Prostate gland (tissue), 2 donors: ENCODE measurements at regions not wholly inside any gene's neighbourhood (a gene's known extent, or its start where the extent isn't known, plus 50 kb on each side); places are given as distances from the start of the nearest gene placed in this dataset.

Source experiments
- DNase-seq: peaks from one replicate; pipeline ENCODE4 v3.0.0-alpha.2; 2019; ENCODE audit warnings: low spot score
- H3K27ac ChIP-seq, 2 donors: fragments of 200-600 bp; sonication (generic); 2 replicates each; pipeline ENCODE4 v1.5.1; 2017 to 2019
- H3K27me3 ChIP-seq: fragments of 200-600 bp; sonication (generic); replicated peaks from 2 replicates; pipeline ENCODE4 v1.5.1; 2019; ENCODE audit not compliant: insufficient read depth
- H3K36me3 ChIP-seq, 2 donors: fragments of 200-600 bp; sonication (generic); 1 replicate in 1 of 2; 2 replicates in 1 of 2; pipeline versions ENCODE4 v1.5.1 to v1.8.1; 2017 to 2019
- H3K4me1 ChIP-seq: fragments of 200-600 bp; sonication (generic); replicated peaks from 2 replicates; pipeline ENCODE4 v1.5.1; 2019
- H3K4me3 ChIP-seq, 2 donors: fragments of 200-600 bp; sonication (generic); 2 replicates each; pipeline ENCODE4 v1.5.1; 2017 to 2019
- H3K9me3 ChIP-seq: fragments of 200-600 bp; sonication (generic); 2 replicates; pipeline ENCODE4 v1.5.1; 2017
- CTCF ChIP-seq, 4 experiments: fragments of 200-600 bp in 2 of 4; fragments of 450-650 bp in 2 of 4; sonication (generic) in 2 of 4; IDR thresholded peaks; 1 replicate in 3 of 4; 2 replicates in 1 of 4; pipeline ENCODE4 v1.5.1; 2016 to 2019; ENCODE audit warnings: antibody characterized with exemption in 4 of 4, mild to moderate bottlenecking in 2 of 4, moderate library complexity in 2 of 4
- POLR2A ChIP-seq: fragments of 450-650 bp; IDR thresholded peaks from one replicate; pipeline ENCODE4 v1.6.1; 2016; ENCODE audit warnings: antibody characterized with exemption, mild to moderate bottlenecking
- POLR2AphosphoS5 ChIP-seq: sonication (generic); formaldehyde crosslinking; IDR thresholded peaks from one replicate; pipeline ENCODE4 v1.6.1; 2017; ENCODE audit warnings: antibody characterized with exemption
- WGBS: methylation state at CpG from one replicate; pipeline ENCODE4 v1.1.5; 2018; 5-methylcytosine and 5-hydroxymethylcytosine counted together
- intact Hi-C: fragments of 100-400 bp; cut with DNase I; formaldehyde crosslinking; loops from one replicate; pipeline ENCODE4 v1.14.2; 2022

GRCh38 chr3:72246685-72247084, 461.7 kb upstream of the PROK2 start:
- H3K4me1 ChIP-seq: no peaks in the 10 kb centered on the region
- H3K4me3 ChIP-seq: no peak overlapping the region
- TF ChIP-seq POLR2A (no peak), CTCF (IDR thresholded peaks at IDR 0.05) (no peak), POLR2AphosphoS5 (no peak)
- no peak for DNase-seq
- no peaks in the 10 kb centered on the region for H3K36me3 ChIP-seq
- H3K27me3 ChIP-seq: no peaks in the 10 kb centered on the region
- intact Hi-C loops: no loop called here
- H3K27ac ChIP-seq: no peak overlapping the region
- H3K9me3 ChIP-seq: no peaks in the 10 kb centered on the region
- WGBS: 75% methylated on average over 6 of the region's 6 CpGs

GRCh38 chr3:72245183-72245811, 460.3 kb upstream of the PROK2 start:
- no peak for DNase-seq
- no peaks in the 10 kb centered on the region for H3K4me1 ChIP-seq
- H3K9me3 ChIP-seq: no peaks in the 10 kb centered on the region
- no peak overlapping the region for H3K4me3 ChIP-seq
- 55% methylated on average over 8 of the region's 9 CpGs for WGBS
- intact Hi-C loops: no loop called here
- no peak for TF ChIP-seq CTCF (IDR thresholded peaks at IDR 0.05)
- TF ChIP-seq POLR2A: no peak
- no peak for TF ChIP-seq POLR2AphosphoS5
- no peaks in the 10 kb centered on the region for H3K36me3 ChIP-seq
- no peaks in the 10 kb centered on the region for H3K27me3 ChIP-seq
- no peak overlapping the region for H3K27ac ChIP-seq

- Histone ChIP-seq H3K27ac (no peak overlapping the region), H3K4me1 (no peaks in the 10 kb centered on the region), H3K27me3 (no peaks in the 10 kb centered on the region), H3K36me3 (no peaks in the 10 kb centered on the region), H3K4me3 (no peak overlapping the region), H3K9me3 (no peaks in the 10 kb centered on the region)
- 87% methylated on average over 5 of the region's 5 CpGs for WGBS
- no peak for DNase-seq
- TF ChIP-seq POLR2A: no peak
- TF ChIP-seq POLR2AphosphoS5: no peak
- TF ChIP-seq CTCF (IDR thresholded peaks at IDR 0.05): no peak
- intact Hi-C loops: no loop called here
Observed at GRCh38 chr3:72244396-72244795, 459.4 kb upstream of the PROK2 start.

- no peaks in the 10 kb centered on the region for H3K36me3 ChIP-seq
- no peaks in the 10 kb centered on the region for H3K4me1 ChIP-seq
- TF ChIP-seq POLR2A (no peak), POLR2AphosphoS5 (no peak), CTCF (IDR thresholded peaks at IDR 0.05) (no peak)
- H3K27ac ChIP-seq: no peak overlapping the region
- DNase-seq: no peak
- no peaks in the 10 kb centered on the region for H3K27me3 ChIP-seq
- no peaks in the 10 kb centered on the region for H3K9me3 ChIP-seq
- WGBS: 35% methylated on average over 2 of the region's 2 CpGs
- H3K4me3 ChIP-seq: no peak overlapping the region
- intact Hi-C loops: no loop called here
Observed at GRCh38 chr3:72242326-72242725, 457.4 kb upstream of the PROK2 start.

- Histone ChIP-seq H3K36me3 (no peaks in the 10 kb centered on the region), H3K4me1 (no peaks in the 10 kb centered on the region), H3K9me3 (no peaks in the 10 kb centered on the region), H3K27me3 (no peaks in the 10 kb centered on the region), H3K27ac (no peak overlapping the region), H3K4me3 (no peak overlapping the region)
- intact Hi-C loops: no loop called here
- 93% methylated on average over 1 of the region's 1 CpG for WGBS
- TF ChIP-seq POLR2AphosphoS5 (no peak), CTCF (IDR thresholded peaks at IDR 0.05) (no peak), POLR2A (no peak)
- DNase-seq: no peak
Observed at GRCh38 chr3:72241525-72241924, 456.6 kb upstream of the PROK2 start.
